Tibial nerve (tissue), 4 donors: ENCODE measurements at regions not wholly inside any gene's neighbourhood (a gene's known extent, or its start where the extent isn't known, plus 50 kb on each side); places are given as distances from the start of the nearest gene placed in this dataset.

ENCODE experiments used
- EP300 ChIP-seq, 2 donors: sonication (generic); formaldehyde crosslinking; IDR thresholded peaks; one replicate each; pipeline ENCODE4 v1.6.1; 2017; ENCODE audit warnings: antibody characterized with exemption in 2 of 2, mild to moderate bottlenecking in 1 of 2
- POLR2A ChIP-seq, 2 donors: fragments of 450-650 bp; IDR thresholded peaks; one replicate each; pipeline ENCODE4 v1.6.1; 2017; ENCODE audit warnings: antibody characterized with exemption in 2 of 2, mild to moderate bottlenecking in 2 of 2, moderate library complexity in 2 of 2
- TF ChIP-seq, protein P1 (sequence below), 5 experiments: fragments of 200-600 bp in 3 of 5; fragments of 450-650 bp in 2 of 5; sonication (generic) in 3 of 5; IDR thresholded peaks; one replicate each; pipeline ENCODE4 v1.5.1; 2016 to 2019; ENCODE audit warnings: antibody characterized with exemption in 5 of 5, mild to moderate bottlenecking in 3 of 5, moderate library complexity in 2 of 5

DNA sequence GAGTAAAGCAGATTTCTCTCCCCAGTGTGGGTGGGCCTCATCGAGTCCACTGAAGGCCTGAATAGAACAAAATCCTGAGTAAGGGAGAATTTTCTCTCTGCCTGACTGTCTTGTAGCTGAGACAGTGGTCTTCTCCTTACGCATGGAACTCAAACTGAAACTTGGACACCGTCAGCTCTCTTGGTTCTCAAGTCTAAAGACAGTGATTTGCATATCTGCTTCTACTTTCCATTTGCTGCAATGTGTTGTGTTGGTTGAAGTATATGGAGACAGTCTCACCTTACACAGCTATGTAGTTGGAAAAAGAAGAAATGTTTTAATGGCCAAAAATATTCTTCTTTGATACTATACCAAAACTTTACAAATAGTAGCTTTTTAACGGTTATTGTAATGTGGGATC lies 160.2 kb upstream of the LMNTD1 start:
- TF ChIP-seq EP300 (IDR thresholded peaks at IDR 0.05) (no peak), POLR2A (IDR thresholded peaks at IDR 0.05) (no peak)
- TF ChIP-seq, protein P1, sequence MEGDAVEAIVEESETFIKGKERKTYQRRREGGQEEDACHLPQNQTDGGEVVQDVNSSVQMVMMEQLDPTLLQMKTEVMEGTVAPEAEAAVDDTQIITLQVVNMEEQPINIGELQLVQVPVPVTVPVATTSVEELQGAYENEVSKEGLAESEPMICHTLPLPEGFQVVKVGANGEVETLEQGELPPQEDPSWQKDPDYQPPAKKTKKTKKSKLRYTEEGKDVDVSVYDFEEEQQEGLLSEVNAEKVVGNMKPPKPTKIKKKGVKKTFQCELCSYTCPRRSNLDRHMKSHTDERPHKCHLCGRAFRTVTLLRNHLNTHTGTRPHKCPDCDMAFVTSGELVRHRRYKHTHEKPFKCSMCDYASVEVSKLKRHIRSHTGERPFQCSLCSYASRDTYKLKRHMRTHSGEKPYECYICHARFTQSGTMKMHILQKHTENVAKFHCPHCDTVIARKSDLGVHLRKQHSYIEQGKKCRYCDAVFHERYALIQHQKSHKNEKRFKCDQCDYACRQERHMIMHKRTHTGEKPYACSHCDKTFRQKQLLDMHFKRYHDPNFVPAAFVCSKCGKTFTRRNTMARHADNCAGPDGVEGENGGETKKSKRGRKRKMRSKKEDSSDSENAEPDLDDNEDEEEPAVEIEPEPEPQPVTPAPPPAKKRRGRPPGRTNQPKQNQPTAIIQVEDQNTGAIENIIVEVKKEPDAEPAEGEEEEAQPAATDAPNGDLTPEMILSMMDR (IDR thresholded peaks at IDR 0.05), result no peak
